Thyroid gland (tissue), 4 donors: ENCODE measurements at regions not wholly inside any gene's neighbourhood (a gene's known extent, or its start where the extent isn't known, plus 50 kb on each side); places are given as distances from the start of the nearest gene placed in this dataset.

Experiments used
- DNase-seq, 2 donors: peaks; one replicate each; pipeline ENCODE4 v3.0.0-alpha.2; 2019
- H3K27ac ChIP-seq, 3 donors: fragments of 200-600 bp; sonication (generic); 1 replicate in 2 of 3; 2 replicates in 1 of 3; pipeline ENCODE4 v1.5.1; 2016 to 2019; ENCODE audit warnings: mild to moderate bottlenecking in 1 of 3, moderate library complexity in 1 of 3
- H3K27me3 ChIP-seq: fragments of 200-600 bp; sonication (generic); one replicate; pipeline ENCODE4 v1.5.1; 2019
- H3K36me3 ChIP-seq, 2 donors: fragments of 200-600 bp; sonication (generic); one replicate each; pipeline ENCODE4 v1.5.1; 2016 to 2019
- H3K4me1 ChIP-seq, 2 donors: fragments of 200-600 bp; sonication (generic); one replicate each; pipeline ENCODE4 v1.5.1; 2017 to 2019
- H3K4me3 ChIP-seq, 3 donors: fragments of 200-600 bp; sonication (generic); replicated peaks in 1 of 3; 1 replicate in 2 of 3; 2 replicates in 1 of 3; pipeline ENCODE4 v1.5.1; 2016; ENCODE audit warnings: mild to moderate bottlenecking in 1 of 3
- H3K9me3 ChIP-seq: fragments of 200-600 bp; sonication (generic); one replicate; pipeline ENCODE4 v1.5.1; 2017
- POLR2A ChIP-seq, 2 donors: fragments of 450-650 bp; IDR thresholded peaks; one replicate each; pipeline ENCODE4 v1.6.1; 2017; ENCODE audit warnings: antibody characterized with exemption in 2 of 2, mild to moderate bottlenecking in 2 of 2, moderate library complexity in 1 of 2
- WGBS, 2 donors: methylation state at CpG; one replicate each; pipeline ENCODE4 v1.1.5; 2017; 5-methylcytosine and 5-hydroxymethylcytosine counted together
- intact Hi-C: fragments of 100-400 bp; cut with DNase I; formaldehyde crosslinking; loops from one replicate; pipeline ENCODE4 v1.15.1; 2023
- TF ChIP-seq, protein P1 (sequence below), 6 experiments: fragments of 200-600 bp in 3 of 6; fragments of 450-650 bp in 3 of 6; sonication (generic) in 3 of 6; IDR thresholded peaks; one replicate each; pipeline ENCODE4 v1.5.1; 2016 to 2019; ENCODE audit warnings: antibody characterized with exemption in 6 of 6, mild to moderate bottlenecking in 2 of 6, inconsistent platforms in 1 of 6, moderate library complexity in 1 of 6

DNA sequence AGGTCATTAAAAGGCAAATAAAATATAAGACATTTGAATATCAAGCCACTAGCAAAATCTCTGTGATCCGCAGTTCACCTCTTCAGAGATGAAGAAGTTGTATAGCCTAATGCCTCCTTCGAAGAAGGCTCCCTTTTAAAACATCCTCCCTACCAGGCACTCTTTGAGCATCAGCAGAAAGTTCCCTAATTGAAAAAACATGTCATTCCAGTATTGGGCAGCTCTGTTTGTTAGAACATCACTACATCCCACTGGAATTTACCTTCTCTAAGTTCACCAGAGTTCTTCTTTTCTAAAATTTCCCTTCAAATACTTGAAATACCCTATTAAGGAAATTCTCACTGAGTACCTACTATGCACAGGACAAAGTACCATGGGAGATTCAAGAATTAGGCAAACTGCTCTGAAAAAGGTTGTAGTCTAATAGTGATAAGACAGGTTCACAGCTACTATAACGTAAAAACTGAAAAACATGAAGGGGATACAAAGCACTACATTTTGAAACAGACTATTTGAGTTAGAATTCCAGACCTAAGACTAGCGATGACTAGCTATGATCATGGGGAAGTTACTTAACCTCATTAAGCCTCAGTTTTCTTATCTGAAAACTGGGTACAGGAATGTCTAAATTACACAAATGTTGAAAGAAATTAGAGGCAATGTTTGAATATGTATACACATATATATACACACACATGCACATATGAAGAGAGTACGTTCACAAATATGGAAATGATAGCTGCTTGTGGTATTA is 128.7 kb downstream of the ELAPOR2 start:
- Histone ChIP-seq H3K4me1 (no peaks in the 10 kb centered on the region), H3K9me3 (no peaks in the 10 kb centered on the region), H3K27ac (no peak overlapping the region), H3K4me3 (no peak overlapping the region), H3K36me3 (no peaks in the 10 kb centered on the region), H3K27me3 (no peaks in the 10 kb centered on the region)
- no peak for TF ChIP-seq POLR2A (IDR thresholded peaks at IDR 0.05)
- TF ChIP-seq, protein P1, sequence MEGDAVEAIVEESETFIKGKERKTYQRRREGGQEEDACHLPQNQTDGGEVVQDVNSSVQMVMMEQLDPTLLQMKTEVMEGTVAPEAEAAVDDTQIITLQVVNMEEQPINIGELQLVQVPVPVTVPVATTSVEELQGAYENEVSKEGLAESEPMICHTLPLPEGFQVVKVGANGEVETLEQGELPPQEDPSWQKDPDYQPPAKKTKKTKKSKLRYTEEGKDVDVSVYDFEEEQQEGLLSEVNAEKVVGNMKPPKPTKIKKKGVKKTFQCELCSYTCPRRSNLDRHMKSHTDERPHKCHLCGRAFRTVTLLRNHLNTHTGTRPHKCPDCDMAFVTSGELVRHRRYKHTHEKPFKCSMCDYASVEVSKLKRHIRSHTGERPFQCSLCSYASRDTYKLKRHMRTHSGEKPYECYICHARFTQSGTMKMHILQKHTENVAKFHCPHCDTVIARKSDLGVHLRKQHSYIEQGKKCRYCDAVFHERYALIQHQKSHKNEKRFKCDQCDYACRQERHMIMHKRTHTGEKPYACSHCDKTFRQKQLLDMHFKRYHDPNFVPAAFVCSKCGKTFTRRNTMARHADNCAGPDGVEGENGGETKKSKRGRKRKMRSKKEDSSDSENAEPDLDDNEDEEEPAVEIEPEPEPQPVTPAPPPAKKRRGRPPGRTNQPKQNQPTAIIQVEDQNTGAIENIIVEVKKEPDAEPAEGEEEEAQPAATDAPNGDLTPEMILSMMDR (IDR thresholded peaks at IDR 0.05): no peak
- intact Hi-C loops: loop anchor here (10.0 kb wide), 1 partner anchor 124 kb away; the partner anchor contains the start of gene ELAPOR2
- 90 to 91% methylated on average over 5 of the region's 5 CpGs for WGBS, 2 donors
- no peak for DNase-seq

DNA sequence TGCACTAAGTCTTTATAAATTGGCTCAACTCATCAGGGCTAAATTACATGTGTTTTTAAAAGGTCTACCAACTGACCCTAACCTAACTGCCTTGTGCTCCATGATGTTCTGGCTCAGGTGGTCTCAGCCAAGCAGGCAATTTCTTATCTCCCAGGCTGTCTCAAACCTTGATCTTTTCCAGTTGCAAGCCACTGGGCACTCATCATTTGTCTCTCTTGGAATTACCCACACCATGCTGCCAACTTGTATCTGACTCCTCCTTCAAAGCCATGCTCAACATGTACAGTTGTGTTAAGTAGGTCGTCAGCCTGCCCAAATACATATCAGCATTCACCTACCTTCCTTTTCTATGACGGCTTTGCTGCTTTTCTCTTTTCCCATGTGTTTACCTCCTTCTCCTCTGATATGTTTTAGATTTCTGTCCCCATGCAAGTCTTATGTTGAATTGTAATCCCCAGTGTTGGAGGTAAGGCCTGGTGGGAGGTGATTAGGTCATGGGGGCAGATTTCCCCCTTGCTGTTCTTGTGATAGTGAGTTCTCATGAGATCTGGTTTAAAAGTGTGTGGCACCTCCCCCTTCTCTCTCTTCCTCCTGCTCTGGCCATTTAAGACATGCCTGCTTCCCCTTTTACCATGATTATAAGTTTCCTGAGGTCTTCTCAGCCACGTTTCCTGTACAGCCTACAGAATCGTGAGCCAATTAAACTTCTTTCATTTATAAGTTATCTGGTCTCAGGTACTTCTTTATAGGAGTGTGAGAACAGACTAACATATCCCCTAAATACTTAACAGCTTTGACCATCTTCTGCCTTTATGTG is 130.0 kb downstream of the ELAPOR2 start:
- Histone ChIP-seq H3K4me1 (no peaks in the 10 kb centered on the region), H3K9me3 (no peaks in the 10 kb centered on the region), H3K27me3 (no peaks in the 10 kb centered on the region), H3K4me3 (no peak overlapping the region), H3K36me3 (no peaks in the 10 kb centered on the region), H3K27ac (no peak overlapping the region)
- DNase-seq: no peak
- WGBS, 2 donors: 82 to 83% methylated on average over 4 of the region's 4 CpGs
- intact Hi-C loops: loop anchor here (10.0 kb wide), 1 partner anchor 125 kb away; the partner anchor contains the start of gene ELAPOR2
- TF ChIP-seq, protein P1 (IDR thresholded peaks at IDR 0.05): no peak
- TF ChIP-seq POLR2A (IDR thresholded peaks at IDR 0.05): no peak

DNA sequence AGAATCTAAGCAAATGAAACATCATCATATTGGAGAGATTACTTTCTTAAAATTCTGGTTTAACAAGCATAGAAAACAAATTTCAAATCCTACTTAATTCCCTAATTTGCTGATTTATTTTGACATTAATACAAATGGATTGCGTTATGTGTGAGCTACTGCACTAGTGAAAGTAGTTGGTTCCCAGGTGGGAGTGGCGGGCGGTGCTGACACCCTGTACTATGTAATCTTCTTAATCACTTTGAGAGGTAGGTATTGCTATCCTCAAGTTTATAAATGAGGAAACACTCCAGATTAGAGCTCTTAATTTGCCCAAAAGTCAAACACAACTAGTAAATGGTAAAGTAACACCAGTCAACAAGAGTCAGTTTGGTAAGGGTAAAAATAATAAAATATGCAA is 131.1 kb downstream of the ELAPOR2 start:
- H3K4me1 ChIP-seq: no peaks in the 10 kb centered on the region
- no peak for DNase-seq
- TF ChIP-seq POLR2A (IDR thresholded peaks at IDR 0.05): no peak
- TF ChIP-seq, protein P1 (IDR thresholded peaks at IDR 0.05): no peak
- 98 to 99% methylated on average over 3 of the region's 3 CpGs for WGBS, 2 donors
- H3K27ac ChIP-seq: no peak overlapping the region
- no peaks in the 10 kb centered on the region for H3K36me3 ChIP-seq
- H3K4me3 ChIP-seq: no peak overlapping the region
- no peaks in the 10 kb centered on the region for H3K9me3 ChIP-seq
- no peaks in the 10 kb centered on the region for H3K27me3 ChIP-seq
- intact Hi-C loops: no loop called here

DNA sequence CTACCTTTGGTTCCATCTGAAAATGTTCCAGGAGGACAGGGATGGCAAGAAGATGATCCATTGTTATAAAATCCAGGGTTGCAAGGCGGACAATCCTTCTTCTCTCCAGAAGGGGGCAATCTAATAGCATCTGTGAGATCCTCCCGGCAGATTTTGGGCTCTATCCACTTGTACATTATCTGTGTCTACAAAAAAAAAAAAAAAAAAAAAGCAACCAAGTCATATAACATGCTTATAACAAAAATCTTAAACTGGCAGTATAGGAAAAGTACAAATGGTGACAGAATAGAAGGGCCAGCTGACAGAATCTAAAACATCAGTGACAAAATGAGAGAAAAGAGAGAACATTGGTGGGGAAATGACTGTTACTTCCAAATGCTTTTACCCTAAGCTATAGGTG is 132.7 kb downstream of the ELAPOR2 start:
- no peaks in the 10 kb centered on the region for H3K36me3 ChIP-seq
- H3K27ac ChIP-seq: no peak overlapping the region
- no peaks in the 10 kb centered on the region for H3K4me1 ChIP-seq
- TF ChIP-seq POLR2A (IDR thresholded peaks at IDR 0.05): no peak
- TF ChIP-seq, protein P1 (IDR thresholded peaks at IDR 0.05): peak; percentile 35 to 68 (median 46)
- H3K27me3 ChIP-seq: no peaks in the 10 kb centered on the region
- H3K4me3 ChIP-seq: no peak overlapping the region
- peak in 1 of 2 donors; percentile 28 for DNase-seq
- WGBS, 2 donors: 4 to 6% methylated on average over 2 of the region's 2 CpGs
- no peaks in the 10 kb centered on the region for H3K9me3 ChIP-seq
- intact Hi-C loops: no loop called here

DNA sequence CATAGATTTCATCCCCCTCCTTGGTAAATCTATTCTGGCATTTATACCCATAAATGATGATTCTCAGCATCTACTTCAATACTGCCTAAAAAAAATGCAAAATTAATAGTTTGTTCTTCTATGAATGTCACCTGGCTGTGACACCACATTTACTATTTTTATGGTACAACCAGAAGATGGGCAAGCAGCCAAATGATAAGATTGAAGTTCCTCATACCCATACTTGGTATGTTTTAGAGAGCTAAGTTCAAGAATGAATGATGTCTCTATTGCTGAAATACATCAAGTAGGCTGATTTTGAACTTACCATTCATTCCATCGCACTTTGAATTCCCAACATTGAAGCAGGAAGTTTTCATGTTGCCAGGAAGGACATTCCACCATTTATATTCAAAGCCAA is 134.2 kb downstream of the ELAPOR2 start:
- intact Hi-C loops: no loop called here
- Histone ChIP-seq H3K27ac (no peak overlapping the region), H3K4me3 (no peak overlapping the region), H3K9me3 (no peaks in the 10 kb centered on the region), H3K36me3 (no peaks in the 10 kb centered on the region), H3K27me3 (no peaks in the 10 kb centered on the region), H3K4me1 (no peaks in the 10 kb centered on the region)
- 75 to 90% methylated on average over 1 of the region's 1 CpG for WGBS, 2 donors
- no peak for DNase-seq
- TF ChIP-seq, protein P1 (IDR thresholded peaks at IDR 0.05): no peak
- TF ChIP-seq POLR2A (IDR thresholded peaks at IDR 0.05): no peak
